ENCODE measurements at regions not wholly inside any gene's neighbourhood (a gene's known extent, or its start where the extent isn't known, plus 50 kb on each side); places are given as distances from the start of the nearest gene placed in this dataset.

DNA sequence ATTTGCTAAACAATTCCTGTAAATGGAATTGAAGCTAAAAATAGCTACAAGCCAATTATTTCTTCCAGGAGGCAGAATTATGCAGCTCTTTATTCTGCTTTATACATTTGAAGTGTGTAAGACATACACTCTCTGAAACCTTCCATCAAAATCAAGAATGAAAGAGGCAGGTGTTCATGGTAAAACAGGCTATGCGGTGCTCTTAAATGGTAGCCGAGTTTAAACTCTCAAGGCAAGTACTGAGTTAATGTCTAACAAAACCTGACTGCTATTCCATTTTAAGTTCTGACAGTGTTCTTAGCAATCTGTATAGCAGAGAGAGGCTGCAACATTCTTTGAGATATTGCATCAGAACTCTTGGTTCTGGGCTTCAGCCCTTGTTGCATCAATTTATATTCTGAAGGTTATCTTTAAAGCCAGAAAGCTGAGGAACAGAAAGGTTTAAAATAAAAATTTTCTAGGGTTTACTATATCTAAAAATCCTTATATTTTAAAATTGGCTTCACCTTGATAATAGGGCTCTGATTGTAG, 248.3 kb upstream of the CCNG1 start:
- DNase-seq (ENCODE audit: extremely low spot score, unreplicated experiment) = no peak
- Mint-ChIP-seq H3K36me3 (no peaks in the 10 kb centered on the region), H3K4me3 (no peak overlapping the region), H3K4me1 (ENCODE audit: unreplicated experiment) (no peaks in the 10 kb centered on the region), H3K27ac (no peak overlapping the region), H3K9me3 (no peaks in the 10 kb centered on the region), H3K27me3 (no peaks in the 10 kb centered on the region)
- TF ChIP-seq, protein P1, sequence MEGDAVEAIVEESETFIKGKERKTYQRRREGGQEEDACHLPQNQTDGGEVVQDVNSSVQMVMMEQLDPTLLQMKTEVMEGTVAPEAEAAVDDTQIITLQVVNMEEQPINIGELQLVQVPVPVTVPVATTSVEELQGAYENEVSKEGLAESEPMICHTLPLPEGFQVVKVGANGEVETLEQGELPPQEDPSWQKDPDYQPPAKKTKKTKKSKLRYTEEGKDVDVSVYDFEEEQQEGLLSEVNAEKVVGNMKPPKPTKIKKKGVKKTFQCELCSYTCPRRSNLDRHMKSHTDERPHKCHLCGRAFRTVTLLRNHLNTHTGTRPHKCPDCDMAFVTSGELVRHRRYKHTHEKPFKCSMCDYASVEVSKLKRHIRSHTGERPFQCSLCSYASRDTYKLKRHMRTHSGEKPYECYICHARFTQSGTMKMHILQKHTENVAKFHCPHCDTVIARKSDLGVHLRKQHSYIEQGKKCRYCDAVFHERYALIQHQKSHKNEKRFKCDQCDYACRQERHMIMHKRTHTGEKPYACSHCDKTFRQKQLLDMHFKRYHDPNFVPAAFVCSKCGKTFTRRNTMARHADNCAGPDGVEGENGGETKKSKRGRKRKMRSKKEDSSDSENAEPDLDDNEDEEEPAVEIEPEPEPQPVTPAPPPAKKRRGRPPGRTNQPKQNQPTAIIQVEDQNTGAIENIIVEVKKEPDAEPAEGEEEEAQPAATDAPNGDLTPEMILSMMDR (conservative IDR thresholded peaks at IDR 0.05) = no peak

DNA sequence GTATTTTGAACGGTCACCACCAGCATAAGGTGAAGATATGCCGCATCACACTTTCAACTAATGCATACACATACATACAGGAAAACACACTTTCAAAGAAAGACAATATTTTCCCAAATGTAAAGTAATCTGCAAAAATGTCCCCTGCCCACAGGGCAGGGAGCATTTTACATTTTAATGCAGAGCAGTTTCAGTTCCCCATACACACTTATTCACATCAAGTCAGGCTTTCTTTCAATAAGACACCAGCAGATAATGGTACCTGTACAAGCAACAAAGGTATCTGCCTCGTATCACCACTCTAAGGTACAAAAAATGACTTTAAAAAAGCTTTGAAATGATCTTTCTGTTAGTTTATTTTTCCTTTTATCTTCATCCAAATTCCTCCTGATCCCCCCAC, 247.1 kb upstream of the CCNG1 start:
- Mint-ChIP-seq H3K27me3 (no peaks in the 10 kb centered on the region), H3K36me3 (no peaks in the 10 kb centered on the region), H3K27ac (no peak overlapping the region), H3K4me3 (no peak overlapping the region), H3K9me3 (no peaks in the 10 kb centered on the region), H3K4me1 (ENCODE audit: unreplicated experiment) (no peaks in the 10 kb centered on the region)
- TF ChIP-seq, protein P1 (conservative IDR thresholded peaks at IDR 0.05) = no peak
- DNase-seq (ENCODE audit: extremely low spot score, unreplicated experiment) = no peak

DNA sequence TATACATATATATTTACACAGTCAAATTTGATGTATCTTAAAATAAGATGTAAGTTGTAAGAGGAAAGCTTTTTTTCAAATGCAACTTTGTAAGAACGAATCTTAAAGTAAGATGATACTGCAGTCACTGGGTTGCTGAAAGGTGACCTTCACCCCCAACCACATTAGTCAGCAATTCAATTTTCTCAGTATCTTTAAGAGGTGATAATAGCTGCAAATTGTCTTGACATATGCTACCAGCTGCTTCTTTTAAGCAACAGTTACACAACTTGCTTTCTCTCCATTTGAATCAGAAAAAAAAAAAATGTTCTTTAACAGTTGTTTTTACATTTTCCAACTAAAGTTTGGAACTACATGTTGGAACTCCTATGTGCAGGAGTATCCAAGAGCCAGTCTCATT, 246.6 kb upstream of the CCNG1 start:
- no peaks in the 10 kb centered on the region for H3K4me1 Mint-ChIP-seq (ENCODE audit: unreplicated experiment)
- H3K27me3 Mint-ChIP-seq = no peaks in the 10 kb centered on the region
- DNase-seq (ENCODE audit: extremely low spot score, unreplicated experiment) = no peak
- TF ChIP-seq, protein P1 (conservative IDR thresholded peaks at IDR 0.05) = no peak
- no peak overlapping the region for H3K4me3 Mint-ChIP-seq
- no peak overlapping the region for H3K27ac Mint-ChIP-seq
- no peaks in the 10 kb centered on the region for H3K36me3 Mint-ChIP-seq
- no peaks in the 10 kb centered on the region for H3K9me3 Mint-ChIP-seq

DNA sequence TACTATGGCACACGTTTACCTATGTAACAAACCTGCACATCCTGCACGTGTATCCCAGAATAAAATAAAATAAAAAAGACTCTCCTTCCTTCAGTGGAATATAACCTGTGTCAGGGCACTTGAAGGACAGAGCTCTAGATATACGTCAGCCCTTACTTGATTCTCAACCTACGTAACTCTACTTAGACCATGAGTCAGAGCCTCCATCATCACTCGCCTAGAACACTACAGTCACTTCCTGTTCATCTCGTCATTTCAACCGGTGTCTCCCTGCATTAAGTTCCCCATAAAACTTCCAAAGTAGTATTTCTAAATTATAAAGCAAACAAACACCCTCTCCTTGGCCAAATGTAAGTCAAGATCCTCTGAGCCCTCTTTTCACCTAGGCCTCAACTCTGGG, 243.5 kb upstream of the CCNG1 start:
- H3K9me3 Mint-ChIP-seq = no peaks in the 10 kb centered on the region
- H3K4me1 Mint-ChIP-seq (ENCODE audit: unreplicated experiment) = no peaks in the 10 kb centered on the region
- TF ChIP-seq, protein P1 (conservative IDR thresholded peaks at IDR 0.05) = no peak
- no peak for DNase-seq (ENCODE audit: extremely low spot score, unreplicated experiment)
- no peaks in the 10 kb centered on the region for H3K27me3 Mint-ChIP-seq
- no peaks in the 10 kb centered on the region for H3K36me3 Mint-ChIP-seq
- H3K27ac Mint-ChIP-seq = no peak overlapping the region
- H3K4me3 Mint-ChIP-seq = no peak overlapping the region

DNA sequence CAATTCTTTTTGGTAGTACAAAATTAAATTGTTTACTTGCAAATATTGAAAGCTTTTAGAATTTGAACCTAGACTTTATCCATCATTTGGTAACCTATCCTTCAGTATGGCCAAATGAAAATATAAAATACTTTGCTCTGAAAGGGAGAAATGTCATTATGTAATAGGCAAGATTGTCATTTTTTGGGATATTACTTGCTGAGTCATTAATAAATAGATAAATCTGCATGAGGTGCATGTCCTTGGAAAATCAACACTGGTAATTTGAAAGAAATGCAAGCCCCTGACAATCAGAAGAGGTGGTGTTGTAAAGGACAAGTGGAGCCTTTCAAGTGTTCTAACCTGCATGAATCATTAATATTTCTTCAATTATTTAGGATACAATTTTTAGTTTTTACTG, 231.8 kb upstream of the CCNG1 start:
- no peaks in the 10 kb centered on the region for H3K9me3 Mint-ChIP-seq
- no peaks in the 10 kb centered on the region for H3K4me1 Mint-ChIP-seq (ENCODE audit: unreplicated experiment)
- no peak for DNase-seq (ENCODE audit: extremely low spot score, unreplicated experiment)
- TF ChIP-seq, protein P1 (conservative IDR thresholded peaks at IDR 0.05) = no peak
- no peaks in the 10 kb centered on the region for H3K36me3 Mint-ChIP-seq
- no peak overlapping the region for H3K4me3 Mint-ChIP-seq
- no peaks in the 10 kb centered on the region for H3K27me3 Mint-ChIP-seq
- no peak overlapping the region for H3K27ac Mint-ChIP-seq

DNA sequence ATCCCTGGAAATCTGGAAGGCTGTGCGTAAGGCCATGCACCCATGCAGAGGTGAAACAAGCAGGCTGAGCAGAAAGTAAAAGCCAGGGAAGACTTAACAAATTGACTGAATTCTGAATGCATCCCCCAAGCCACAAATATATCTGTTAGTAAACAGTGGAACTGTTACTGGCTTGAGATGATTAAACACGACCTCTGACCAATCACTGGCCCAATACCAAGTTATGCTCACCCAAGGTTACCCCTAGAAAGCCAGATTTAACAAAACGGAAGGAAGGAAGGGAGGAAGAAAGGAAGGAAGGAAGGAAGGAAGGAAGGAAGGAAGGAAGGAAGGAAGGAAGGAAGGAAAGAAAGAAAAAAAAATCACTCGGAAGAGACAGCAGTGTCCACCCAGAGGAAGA, 215.8 kb upstream of the CCNG1 start:
- Mint-ChIP-seq H3K4me1 (ENCODE audit: unreplicated experiment) (no peaks in the 10 kb centered on the region), H3K4me3 (no peak overlapping the region), H3K9me3 (no peaks in the 10 kb centered on the region), H3K36me3 (no peaks in the 10 kb centered on the region), H3K27ac (no peak overlapping the region), H3K27me3 (peaks cover 7% of the 10 kb centered on the region)
- no peak for DNase-seq (ENCODE audit: extremely low spot score, unreplicated experiment)
- TF ChIP-seq, protein P1 (conservative IDR thresholded peaks at IDR 0.05) = no peak

All from type B pancreatic cell (in vitro differentiated cells).